ENCODE measurements at regions not wholly inside any gene's neighbourhood (a gene's known extent, or its start where the extent isn't known, plus 50 kb on each side); places are given as distances from the start of the nearest gene placed in this dataset.
"Not testable (repeated sequence)": the region's sequence is repeated elsewhere in the genome, so short reads cannot be mapped to it uniquely, and the experiment has no call there.

DNA sequence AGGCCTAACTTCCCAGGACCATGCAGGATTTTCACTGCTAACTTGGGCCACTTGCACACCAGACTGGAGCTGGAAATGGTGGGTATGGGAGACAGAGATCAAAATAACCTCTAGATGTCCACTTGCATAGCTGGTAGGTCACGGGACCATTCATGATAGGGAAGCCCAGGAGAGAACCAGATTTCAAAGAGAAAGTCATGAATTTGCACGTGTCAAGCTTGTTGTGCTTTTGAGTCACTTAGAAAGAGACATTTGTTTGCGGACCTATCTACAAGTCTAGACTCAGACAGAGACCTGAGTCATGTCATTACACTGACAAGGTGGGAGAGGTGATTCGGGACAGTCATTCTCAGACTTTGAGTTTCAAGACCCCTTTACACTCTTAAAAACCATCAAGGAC lies 704.1 kb downstream of the DTWD2 start:
- DNase-seq (ENCODE audit: low read depth) = not testable (repeated sequence)

DNA sequence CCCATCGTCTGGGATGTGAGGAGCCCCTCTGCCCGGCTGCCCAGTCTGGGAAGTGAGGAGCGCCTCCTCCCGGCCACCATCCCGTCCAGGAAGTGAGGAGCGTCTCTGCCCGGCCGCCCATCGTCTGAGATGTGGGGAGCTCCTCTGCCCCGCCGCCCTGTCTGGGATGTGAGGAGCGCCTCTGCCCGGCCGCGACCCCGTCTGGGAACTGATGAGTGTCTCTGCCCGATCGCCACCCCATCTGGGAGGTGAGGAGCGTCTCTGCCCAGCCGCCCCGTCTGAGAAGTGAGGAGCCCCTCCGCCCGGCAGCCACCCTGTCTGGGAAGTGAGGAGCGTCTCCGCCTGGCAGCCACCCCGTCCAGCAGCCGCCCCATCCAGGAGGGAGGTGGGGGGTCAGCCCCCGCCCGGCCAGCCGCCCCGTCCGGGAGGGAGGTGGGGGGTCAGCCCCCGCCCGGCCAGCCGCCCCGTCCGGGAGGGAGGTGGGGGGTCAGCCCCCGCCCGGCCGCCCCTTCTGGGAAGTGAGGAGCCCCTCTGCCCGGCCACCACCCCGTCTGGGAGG lies 705.8 kb downstream of the DTWD2 start:
- DNase-seq (ENCODE audit: low read depth) = not testable (repeated sequence)

DNA sequence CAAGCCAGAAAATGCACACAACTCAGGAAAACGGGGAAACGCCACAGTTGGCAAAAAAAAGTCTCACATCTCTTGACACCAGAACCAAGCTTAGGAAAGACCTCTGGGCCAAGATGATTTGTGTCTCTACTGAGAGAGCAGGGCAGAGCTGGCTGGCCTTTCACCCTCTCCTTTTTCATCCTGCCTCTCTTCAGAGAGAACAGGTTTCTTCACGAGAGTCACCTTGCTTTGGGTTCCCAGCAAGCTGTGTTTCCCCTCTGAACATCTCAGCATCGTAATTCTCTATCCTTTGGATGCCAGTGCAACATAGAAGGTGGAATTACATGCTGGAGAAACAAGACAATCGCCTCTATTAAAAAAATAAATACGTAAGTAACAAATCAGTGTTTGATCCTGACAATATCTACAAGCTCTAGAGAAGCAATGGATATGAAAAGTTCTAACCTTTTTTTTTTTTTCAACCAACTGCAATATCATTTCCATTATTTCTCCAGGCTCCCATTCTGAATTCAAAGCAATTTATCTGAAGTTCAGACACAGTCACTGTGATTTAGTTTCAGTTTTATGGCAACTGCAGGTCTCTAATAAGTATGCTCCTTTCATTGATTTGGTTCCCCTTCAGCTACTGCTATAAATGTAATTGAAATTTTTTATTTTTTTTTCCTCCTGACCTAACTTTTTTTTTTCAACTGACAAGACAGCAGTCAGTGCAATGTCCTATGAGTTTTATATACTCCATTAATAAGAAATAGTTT lies 708.6 kb downstream of the DTWD2 start:
- DNase-seq (ENCODE audit: low read depth) = no peak

DNA sequence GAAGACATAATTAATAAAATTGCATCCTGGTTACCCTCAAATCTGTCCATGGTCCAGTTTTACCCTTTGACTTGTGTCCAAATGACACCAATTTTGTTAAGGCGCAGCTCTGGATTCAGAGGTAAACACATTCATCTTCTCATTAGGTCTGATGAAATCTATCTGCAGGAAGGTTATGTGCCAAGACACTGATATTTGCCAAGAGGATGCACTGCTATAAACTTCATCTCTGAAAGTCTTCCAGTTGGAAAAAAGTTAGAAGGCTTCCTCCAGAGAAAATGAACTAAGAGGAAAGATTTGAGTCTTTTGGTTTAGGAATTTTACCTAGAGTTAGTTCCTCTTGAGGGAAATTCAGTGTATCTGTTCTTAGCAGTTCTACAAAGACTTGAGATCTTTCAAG lies 717.8 kb downstream of the DTWD2 start:
- DNase-seq (ENCODE audit: low read depth) = no peak

DNA sequence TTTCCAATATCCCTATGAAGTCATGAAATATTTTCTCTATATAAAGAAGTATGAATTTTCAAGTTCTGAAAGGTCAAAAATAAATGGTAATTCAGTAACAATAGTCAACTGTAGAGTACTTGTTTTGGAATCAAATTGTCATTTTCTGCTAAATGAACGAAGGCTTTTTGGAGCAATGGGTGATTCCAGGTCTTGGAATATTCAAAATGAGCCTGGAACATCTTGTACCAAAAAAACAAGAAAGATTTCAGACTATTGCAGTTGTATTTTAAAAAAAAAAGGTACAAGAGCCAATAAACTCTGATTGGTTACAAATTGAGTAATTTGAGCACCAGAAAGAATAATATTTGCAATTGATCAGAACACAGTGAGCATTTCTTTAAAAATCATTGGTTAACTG lies 730.1 kb downstream of the DTWD2 start:
- DNase-seq (ENCODE audit: low read depth) = no peak

DNA sequence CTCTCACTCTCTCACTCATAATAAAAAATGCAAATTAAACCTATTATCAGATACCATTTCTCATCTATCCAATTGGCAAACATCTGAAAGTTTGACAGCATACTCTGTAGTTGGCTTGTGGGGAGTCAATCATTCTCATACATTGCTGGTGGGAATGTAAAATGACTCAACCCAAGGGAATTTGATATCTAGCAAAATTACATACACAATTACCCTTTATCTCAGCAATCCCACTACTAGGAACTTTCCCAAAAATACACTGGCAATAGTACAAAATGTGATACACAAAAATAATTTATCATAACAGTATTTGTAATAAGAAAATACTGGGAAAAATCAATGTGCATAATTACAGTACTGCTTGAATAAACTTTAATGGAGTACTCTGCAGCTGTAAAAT lies 731.3 kb downstream of the DTWD2 start:
- DNase-seq (ENCODE audit: low read depth) = no peak

DNA sequence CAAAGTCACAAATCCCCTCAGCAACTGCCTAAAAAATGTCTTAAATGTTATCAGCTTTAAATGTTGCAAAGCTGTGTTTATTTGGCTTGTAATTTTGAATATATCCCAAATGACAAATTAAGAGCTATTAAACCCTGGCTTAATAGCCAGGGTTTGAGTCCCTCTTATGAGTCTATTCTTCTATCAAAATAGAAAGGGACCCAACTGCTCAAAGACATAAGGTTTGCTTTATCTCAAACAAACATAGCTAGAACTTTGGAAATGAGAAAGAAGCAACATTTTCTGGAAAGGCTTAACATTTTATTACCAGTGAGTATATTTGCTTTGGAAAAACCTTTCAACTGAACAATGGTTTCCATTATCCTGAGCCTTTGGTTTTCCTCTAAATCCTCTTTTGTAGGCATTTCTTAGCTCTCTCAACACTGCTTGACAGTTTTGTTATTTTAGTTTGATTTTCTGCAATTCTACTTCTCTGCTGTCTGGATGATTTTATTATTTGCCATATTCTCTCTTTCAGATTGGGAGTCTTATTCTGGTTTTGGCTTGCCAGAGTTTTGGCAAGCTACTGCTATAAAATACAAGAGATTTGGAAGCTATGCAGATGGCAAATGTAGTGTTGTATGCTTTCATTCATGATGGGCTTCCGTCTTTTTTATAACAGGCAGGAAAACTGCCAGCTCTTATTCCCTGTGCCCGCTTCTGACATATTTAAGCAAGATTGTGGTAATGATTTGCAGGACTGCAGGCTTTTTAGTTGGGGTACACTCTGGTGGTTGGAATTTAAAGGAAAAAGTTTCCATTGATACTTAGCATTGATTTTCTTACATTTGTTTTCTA lies 734.9 kb downstream of the DTWD2 start:
- no peak for DNase-seq (ENCODE audit: low read depth)

DNA sequence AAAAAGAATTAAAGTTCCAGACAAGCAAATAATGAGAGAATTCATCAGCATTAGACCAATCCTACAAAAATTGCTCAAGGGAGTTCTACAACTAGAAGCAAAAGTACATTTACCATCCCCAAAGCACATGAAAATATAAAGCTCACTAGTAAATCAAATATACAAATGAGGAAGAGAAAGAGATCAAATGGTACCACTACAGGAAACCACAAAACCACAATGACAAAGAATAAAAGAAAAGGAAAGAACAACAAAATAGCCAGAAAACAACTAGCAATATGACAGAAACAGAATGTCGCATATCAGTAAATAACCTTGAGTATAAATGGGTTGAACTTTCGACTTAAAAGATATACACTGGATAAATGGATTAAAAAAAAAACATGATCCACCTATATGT lies 739.0 kb downstream of the DTWD2 start:
- DNase-seq (ENCODE audit: low read depth) = no peak

DNA sequence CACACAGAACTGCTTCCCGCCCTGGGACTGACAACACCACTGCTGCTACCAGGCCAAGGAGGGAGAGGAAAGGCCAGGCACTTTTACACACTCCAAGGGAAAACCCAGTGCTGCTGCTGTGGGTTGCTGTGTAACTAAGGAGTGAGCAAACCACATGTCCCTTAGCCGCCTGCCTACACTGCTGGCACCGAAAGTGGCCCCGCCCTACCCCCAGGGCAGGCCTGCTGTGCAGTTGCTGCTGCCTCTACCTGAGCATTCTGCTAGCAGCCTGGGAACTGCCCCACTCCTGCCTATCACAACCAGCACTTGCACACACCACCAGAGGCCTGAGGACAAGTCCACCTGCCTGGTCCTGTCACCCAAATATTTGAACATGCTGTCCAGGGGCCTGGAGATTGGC lies 740.9 kb downstream of the DTWD2 start:
- no peak for DNase-seq (ENCODE audit: low read depth)

DNA sequence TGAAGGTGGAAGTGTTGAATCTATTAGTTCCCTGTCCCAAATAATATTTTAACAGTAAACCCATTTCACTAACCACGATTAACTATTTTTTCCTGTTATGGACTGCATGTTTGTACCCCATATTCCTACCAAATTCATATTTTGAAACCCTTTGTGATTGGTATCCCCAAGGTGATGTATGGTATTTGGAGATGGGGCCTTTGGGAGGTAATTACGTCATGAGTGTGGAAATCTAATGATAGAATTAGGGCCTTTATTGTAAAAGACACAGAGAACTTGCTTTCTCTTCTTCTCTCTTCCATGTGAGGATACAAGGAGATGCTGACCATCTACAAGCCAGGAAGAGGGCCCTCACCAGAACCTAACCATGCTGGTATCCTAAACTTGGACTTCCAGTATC lies 744.7 kb downstream of the DTWD2 start:
- no peak for DNase-seq (ENCODE audit: low read depth)

DNA sequence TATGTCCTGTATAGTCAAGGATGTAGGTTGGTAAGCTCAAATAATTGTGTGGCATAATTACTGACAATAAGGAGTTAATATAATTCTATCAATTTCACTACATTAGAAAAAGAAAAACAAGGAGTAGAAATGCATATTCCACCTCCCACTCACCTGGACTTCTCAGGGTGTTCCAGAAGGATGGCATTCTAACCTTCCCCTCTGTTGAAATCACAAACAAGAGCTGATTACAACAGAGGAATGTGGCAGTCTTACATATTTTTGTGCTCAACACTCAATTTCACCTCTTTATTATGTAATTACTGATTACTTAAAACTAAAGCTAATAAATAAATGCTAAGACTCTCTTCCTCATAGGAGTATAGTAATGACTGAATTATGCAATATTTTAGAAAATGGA lies 745.3 kb downstream of the DTWD2 start:
- DNase-seq (ENCODE audit: low read depth) = no peak

DNA sequence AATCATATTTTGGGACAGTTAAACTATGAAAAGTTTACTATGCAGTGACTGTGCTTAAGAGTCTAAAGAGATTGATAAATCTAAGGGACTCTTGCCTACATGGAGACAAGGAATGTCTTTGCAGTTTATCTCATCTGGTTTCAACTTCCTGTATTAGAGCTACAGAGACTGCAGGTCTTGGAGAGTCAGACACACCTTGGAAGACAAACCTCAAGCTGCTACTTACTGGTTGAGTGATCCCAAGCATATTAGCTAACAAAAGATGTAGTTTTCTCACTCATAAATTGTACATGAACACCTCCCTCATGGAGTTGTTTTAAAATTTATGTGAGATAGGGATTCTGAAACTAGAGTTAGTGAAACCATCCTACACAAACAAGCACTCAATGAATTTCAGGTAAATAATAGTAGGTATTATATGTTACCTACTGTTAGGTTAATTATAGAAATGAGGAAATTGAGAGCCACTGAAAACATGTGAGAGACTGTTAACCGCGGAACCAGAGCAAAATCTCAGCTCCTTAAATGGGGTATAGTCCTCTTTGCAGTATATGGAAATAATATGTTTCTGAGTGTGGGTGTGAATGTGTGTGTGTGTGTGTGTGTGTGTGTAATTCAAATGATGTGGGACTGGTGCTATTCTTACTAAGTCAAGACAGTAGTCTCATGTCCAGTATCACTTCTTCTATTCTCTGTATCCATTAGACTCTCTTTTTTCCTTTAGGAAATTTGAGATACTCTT lies 752.1 kb downstream of the DTWD2 start:
- DNase-seq (ENCODE audit: low read depth) = no peak

DNA sequence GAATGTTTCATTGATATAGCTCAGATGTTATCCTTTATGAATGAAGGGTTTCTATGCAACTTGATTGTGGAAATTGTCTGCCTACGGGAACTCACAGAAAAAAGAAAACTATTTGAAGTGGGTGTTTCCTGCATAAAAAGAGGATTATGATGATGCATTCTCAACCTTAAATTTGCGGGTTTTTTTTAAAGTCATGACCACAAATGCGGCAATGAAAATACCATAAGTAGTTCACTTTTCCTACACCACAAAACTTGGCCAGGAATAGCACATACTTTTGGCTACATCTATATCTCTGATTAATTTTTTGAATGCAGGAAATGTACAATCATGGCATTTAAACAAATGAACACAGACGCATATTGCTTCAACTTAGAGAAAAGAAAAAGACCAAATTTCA lies 754.7 kb downstream of the DTWD2 start:
- no peak for DNase-seq (ENCODE audit: low read depth)

DNA sequence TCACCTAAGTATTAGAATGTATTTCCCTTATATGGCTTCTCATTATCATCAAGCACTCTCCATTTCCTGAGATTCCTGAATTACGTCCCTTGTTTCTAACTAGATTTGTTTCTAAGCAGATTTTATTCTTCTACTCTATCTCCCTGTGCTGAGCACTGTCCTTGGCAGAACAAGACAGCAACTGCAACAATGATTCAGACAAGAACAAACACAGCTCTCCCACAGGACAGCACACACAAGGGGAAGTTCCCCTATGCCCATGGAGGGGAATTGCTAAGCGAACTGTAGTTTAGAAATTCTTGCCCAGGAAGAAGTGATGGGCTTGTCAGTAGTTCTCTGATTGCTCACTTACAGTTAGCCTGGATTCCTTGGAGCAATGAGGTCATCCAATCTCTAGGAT lies 759.9 kb downstream of the DTWD2 start:
- DNase-seq (ENCODE audit: low read depth) = no peak

DNA sequence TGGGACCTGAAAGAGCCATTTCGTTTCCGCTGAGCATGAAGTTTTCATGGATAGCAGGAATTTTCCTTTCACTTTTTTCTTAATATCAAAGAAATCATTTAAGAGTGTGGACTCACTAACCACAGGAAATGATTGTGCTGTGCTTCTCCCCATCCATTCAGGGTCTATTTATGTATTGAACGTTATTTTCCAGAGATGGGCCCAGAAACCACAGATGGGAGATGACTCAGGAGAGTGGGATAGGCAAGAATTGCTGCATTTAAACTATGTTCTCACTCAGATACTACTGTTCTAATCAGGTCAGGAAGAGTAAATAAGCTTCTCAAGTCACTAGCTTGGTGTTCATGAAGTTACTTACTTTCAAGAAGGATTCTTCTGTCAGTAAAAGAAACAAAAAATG lies 763.8 kb downstream of the DTWD2 start:
- DNase-seq (ENCODE audit: low read depth) = no peak

DNA sequence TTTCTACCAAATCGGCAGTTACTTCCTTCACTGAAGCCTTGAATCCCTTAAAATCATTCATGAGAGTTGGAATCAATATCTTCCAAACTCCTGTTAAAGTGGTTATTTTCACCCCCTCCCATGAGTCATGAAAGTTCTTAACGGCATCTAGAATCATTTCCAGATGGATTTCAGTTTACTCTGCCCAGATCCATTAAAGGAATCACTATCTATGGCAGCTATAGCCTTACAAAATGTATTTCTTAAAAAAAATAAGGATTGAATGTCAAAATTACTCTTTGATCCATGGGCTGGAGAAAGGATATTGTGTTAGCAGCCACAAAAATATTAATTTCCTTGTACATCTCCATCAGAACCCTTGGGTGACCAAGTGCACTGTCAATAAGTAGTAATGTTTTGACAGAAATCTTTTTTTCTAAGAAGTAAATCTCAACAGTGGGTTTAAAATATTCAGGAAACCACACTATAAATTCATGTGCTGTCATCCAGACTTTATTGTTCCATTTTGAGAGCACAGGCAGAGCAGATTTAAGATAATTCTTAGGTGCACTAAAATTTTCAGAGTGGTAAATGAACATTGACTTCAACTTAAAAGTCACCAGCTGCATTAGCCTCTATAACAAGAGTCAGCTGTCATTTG lies 767.7 kb downstream of the DTWD2 start:
- DNase-seq (ENCODE audit: low read depth) = no peak

DNA sequence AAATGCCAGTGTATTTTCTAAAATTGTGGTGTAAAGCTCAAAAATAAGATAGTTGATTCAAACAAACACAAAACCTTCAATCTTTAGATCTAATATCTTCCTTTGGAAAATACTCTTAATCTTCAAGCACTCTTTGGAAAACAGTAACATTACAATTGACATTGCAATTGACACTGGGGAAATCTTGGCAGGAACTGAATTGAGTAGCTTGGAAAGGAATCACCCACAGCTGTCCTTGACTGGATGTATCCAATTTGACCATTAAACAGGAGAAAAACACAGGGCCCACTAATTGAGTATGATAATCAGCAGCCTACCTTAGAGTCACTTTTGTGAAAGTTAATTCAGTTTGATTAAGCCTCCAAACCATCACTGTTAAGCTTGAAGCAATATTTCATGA lies 776.7 kb downstream of the DTWD2 start:
- DNase-seq (ENCODE audit: low read depth) = no peak

DNA sequence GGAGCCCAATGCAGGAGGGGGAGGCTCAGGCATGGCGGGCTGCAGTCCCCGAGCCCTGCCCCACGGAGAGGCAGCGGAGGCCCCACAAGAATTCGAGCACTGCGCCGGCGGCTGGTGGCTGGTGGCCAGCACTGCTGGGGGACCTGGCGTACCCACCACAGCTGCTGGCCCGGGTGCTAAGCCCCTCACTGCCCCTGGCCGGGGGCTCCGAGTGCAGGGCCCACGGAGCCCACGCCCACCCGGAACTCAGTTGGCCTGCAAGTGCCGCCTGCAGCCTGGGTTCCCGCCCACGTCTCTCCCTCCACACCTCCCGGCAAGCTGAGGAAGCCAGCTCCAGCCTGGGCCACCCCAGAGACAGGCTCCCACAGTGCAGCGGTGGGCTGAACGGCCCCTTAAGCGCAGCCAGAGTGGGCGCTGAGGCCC lies 780.3 kb downstream of the DTWD2 start:
- no peak for DNase-seq (ENCODE audit: low read depth)

DNA sequence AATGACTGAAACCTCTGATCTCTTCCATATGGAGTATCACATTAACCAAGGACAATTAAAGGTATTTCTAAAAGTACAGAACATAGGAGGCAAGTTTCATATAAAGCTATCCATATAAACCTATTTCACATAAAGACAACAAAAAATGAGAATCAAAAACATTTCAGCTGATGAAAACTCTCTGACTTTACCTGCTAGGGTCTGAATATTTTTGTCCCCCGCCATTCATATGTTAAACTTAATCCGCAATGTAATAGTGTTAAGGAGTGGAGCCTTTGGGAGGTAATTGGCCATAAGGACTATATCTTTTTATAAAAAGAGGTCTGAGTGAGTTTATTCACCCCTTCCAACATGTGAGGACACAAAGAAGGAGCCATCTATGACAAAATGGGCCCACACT lies 788.5 kb downstream of the DTWD2 start:
- no peak for DNase-seq (ENCODE audit: low read depth)

DNA sequence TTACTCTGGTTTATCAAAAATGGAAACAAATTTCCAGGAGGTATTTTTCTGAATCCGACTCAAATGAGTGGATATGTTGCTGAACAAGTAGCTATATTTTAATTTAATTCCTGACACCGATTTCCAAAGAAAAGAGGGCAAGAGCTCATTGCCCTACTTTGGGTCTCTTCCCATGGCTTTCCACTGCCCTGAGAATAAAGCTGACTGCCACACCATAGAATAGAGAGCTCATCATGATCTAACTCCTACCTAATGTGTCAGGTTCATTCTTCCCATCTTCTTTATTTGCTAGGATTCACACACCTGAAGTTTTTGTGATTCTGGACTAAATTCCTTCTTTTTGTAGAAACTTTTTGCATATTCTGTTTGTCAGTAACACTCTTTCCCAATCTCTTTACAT lies 792.1 kb downstream of the DTWD2 start:
- no peak for DNase-seq (ENCODE audit: low read depth)

DNA sequence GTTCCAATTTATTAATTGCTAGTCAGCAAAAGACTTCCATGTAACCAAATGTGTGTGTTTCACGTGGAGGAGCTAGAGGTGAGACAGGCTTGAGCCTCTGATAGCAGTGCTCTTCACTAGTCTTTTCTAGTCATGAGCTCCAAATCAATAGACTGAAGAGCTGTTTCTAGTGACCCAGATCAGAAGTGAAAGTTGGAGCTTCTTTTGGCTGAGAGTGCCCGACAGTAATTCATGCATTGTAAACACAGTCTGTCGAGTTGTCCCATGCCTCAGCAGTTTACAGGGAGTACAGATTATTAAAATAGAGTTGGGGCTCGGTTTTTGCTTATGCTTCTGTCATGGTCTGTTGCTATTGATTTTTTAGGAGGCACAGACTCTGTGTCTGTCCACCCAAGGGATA lies 793.1 kb downstream of the DTWD2 start:
- DNase-seq (ENCODE audit: low read depth) = no peak

Data from stimulated activated CD4-positive, alpha-beta T cell treated with anti-CD3 and anti-CD28 coated beads, Interleukin-2, amount 100 ng/mL, for 4 hours (primary cell).